Lower leg skin (tissue), 3 donors: ENCODE measurements at regions not wholly inside any gene's neighbourhood (a gene's known extent, or its start where the extent isn't known, plus 50 kb on each side); places are given as distances from the start of the nearest gene placed in this dataset.

Source experiments
- CTCF ChIP-seq, 3 donors: fragments of 450-650 bp; IDR thresholded peaks; one replicate each; pipeline ENCODE4 v1.5.1; 2016; ENCODE audit warnings: antibody characterized with exemption in 3 of 3, mild to moderate bottlenecking in 3 of 3, moderate library complexity in 2 of 3
- POLR2A ChIP-seq, 2 donors: fragments of 450-650 bp; IDR thresholded peaks; one replicate each; pipeline ENCODE4 v1.6.1; 2016 to 2017; ENCODE audit warnings: antibody characterized with exemption in 2 of 2, mild to moderate bottlenecking in 1 of 2, moderate library complexity in 1 of 2

GRCh38 chr10:78756604-78757343 is 312.0 kb upstream of the ZMIZ1 start:
- TF ChIP-seq CTCF (IDR thresholded peaks at IDR 0.05) (no peak), POLR2A (IDR thresholded peaks at IDR 0.05) (no peak)
